Ovary (tissue), 7 donors: ENCODE measurements at regions not wholly inside any gene's neighbourhood (a gene's known extent, or its start where the extent isn't known, plus 50 kb on each side); places are given as distances from the start of the nearest gene placed in this dataset.

Source experiments
- DNase-seq, 5 donors: peaks; one replicate each; pipeline ENCODE4 v3.0.0-alpha.2; 2019 to 2020
- H3K27ac ChIP-seq, 2 donors: fragments of 200-600 bp; one replicate each; pipeline versions ENCODE4 v1.5.1 to v1.8.0; 2019 to 2022
- H3K27me3 ChIP-seq: fragments of 200-600 bp; one replicate; pipeline ENCODE4 v1.8.0; 2022
- H3K36me3 ChIP-seq: fragments of 200-600 bp; sonication (generic); one replicate; pipeline ENCODE4 v1.5.1; 2019
- H3K4me1 ChIP-seq: one replicate; pipeline ENCODE4 v1.8.1; 2013; ENCODE audit warnings: mild to moderate bottlenecking, moderate library complexity; ENCODE audit not compliant: insufficient read depth
- H3K4me3 ChIP-seq: fragments of 200-600 bp; sonication (generic); one replicate; pipeline ENCODE4 v1.5.1; 2017
- H3K9me3 ChIP-seq, 2 donors: fragments of 200-600 bp in 1 of 2; sonication (generic) in 1 of 2; one replicate each; pipeline versions ENCODE4 v1.5.1 to v1.8.1; 2013 to 2019; ENCODE audit warnings: mild to moderate bottlenecking in 1 of 2, moderate library complexity in 1 of 2
- CTCF ChIP-seq, 3 donors: fragments of 450-650 bp in 2 of 3; fragments of 200-600 bp in 1 of 3; IDR thresholded peaks; one replicate each; pipeline versions ENCODE4 v1.5.1 to v1.8.0; 2016 to 2022; ENCODE audit warnings: antibody characterized with exemption in 3 of 3, mild to moderate bottlenecking in 1 of 3
- EP300 ChIP-seq: sonication (generic); formaldehyde crosslinking; IDR thresholded peaks from one replicate; pipeline ENCODE4 v1.6.1; 2017; ENCODE audit warnings: antibody characterized with exemption
- POLR2A ChIP-seq: fragments of 450-650 bp; IDR thresholded peaks from one replicate; pipeline ENCODE4 v1.6.1; 2017; ENCODE audit warnings: antibody characterized with exemption, mild to moderate bottlenecking, moderate library complexity
- WGBS, 3 donors: extraction: QIAGEN DNeasy Blood & Tissue Kit in 1 of 3; methylation state at CpG; one replicate each; pipeline versions ENCODE4 v1.1.5 to v1.1.7; 2013 to 2017; 5-methylcytosine and 5-hydroxymethylcytosine counted together
- intact Hi-C, 4 donors: fragments of 100-400 bp; cut with DNase I; formaldehyde crosslinking; loops; one replicate each; pipeline versions ENCODE4 v1.11.0 to v1.15.1; 2022 to 2023
- donor health status: DM: no; HTN: no; CAD: no; lungs with moderate emphysema.
- donor health status: DM: no; HTN: no; CAD: no.
- donor health status: Bipolar disorder and iron deficiency.
- donor health status: DM: no; HTN: no; CAD: no.
- donor health status: DM: yes; HTN: yes; CAD: no.

- WGBS, 3 donors, result 39 to 58% (median 49%) methylated on average over 1 of the region's 1 CpG
- no peaks in the 10 kb centered on the region for H3K36me3 ChIP-seq
- no peaks in the 10 kb centered on the region for H3K4me1 ChIP-seq
- intact Hi-C loops, result no loop called here
- H3K9me3 ChIP-seq, result no peaks in the 10 kb centered on the region
- no peaks in the 10 kb centered on the region for H3K27me3 ChIP-seq
- TF ChIP-seq CTCF (IDR thresholded peaks at IDR 0.05) (no peak), EP300 (no peak), POLR2A (no peak)
- no peak for DNase-seq
- H3K27ac ChIP-seq, result no peak overlapping the region
- H3K4me3 ChIP-seq, result no peak overlapping the region
These were observed 102.9 kb upstream of the ETAA1 start for GRCh38 chr2:67294218-67294617.

- H3K36me3 ChIP-seq, result no peaks in the 10 kb centered on the region
- TF ChIP-seq POLR2A (no peak), EP300 (no peak)
- no peak overlapping the region for H3K27ac ChIP-seq
- no peaks in the 10 kb centered on the region for H3K9me3 ChIP-seq
- H3K27me3 ChIP-seq, result no peaks in the 10 kb centered on the region
- 49 to 65% (median 54%) methylated on average over 2 of the region's 2 CpGs for WGBS, 3 donors
- DNase-seq, result no peak
- no peaks in the 10 kb centered on the region for H3K4me1 ChIP-seq
- no peak overlapping the region for H3K4me3 ChIP-seq
- intact Hi-C loops, result no loop called here
These were observed 101.7 kb upstream of the ETAA1 start for GRCh38 chr2:67295406-67295805.

- H3K27me3 ChIP-seq, result no peaks in the 10 kb centered on the region
- 65 to 69% (median 66%) methylated on average over 4 of the region's 4 CpGs for WGBS, 3 donors
- no peaks in the 10 kb centered on the region for H3K9me3 ChIP-seq
- H3K27ac ChIP-seq, result no peak overlapping the region
- no peak for DNase-seq
- no peak overlapping the region for H3K4me3 ChIP-seq
- no peaks in the 10 kb centered on the region for H3K4me1 ChIP-seq
- no peaks in the 10 kb centered on the region for H3K36me3 ChIP-seq
- TF ChIP-seq POLR2A (no peak), EP300 (no peak), CTCF (IDR thresholded peaks at IDR 0.05) (no peak)
- intact Hi-C loops, result no loop called here
These were observed 101.3 kb upstream of the ETAA1 start for GRCh38 chr2:67295851-67296250.

GRCh38 chr2:67304300-67304890, 92.7 kb upstream of the ETAA1 start:
- 89 to 92% (median 90%) methylated on average over 6 of the region's 6 CpGs for WGBS, 3 donors
- no peaks in the 10 kb centered on the region for H3K9me3 ChIP-seq
- no peaks in the 10 kb centered on the region for H3K36me3 ChIP-seq
- intact Hi-C loops, result no loop called here
- no peaks in the 10 kb centered on the region for H3K27me3 ChIP-seq
- DNase-seq, result no peak
- no peak overlapping the region for H3K27ac ChIP-seq
- H3K4me3 ChIP-seq, result no peak overlapping the region
- H3K4me1 ChIP-seq, result no peaks in the 10 kb centered on the region
- TF ChIP-seq CTCF (IDR thresholded peaks at IDR 0.05), result no peak
- TF ChIP-seq EP300, result no peak

- Histone ChIP-seq H3K27ac (no peak overlapping the region), H3K9me3 (no peaks in the 10 kb centered on the region), H3K4me1 (no peaks in the 10 kb centered on the region), H3K4me3 (no peak overlapping the region), H3K36me3 (no peaks in the 10 kb centered on the region), H3K27me3 (no peaks in the 10 kb centered on the region)
- TF ChIP-seq CTCF (IDR thresholded peaks at IDR 0.05), result no peak
- TF ChIP-seq POLR2A, result no peak
- no peak for TF ChIP-seq EP300
- DNase-seq, result no peak
- WGBS, 3 donors, result 96 to 98% (median 96%) methylated on average over 1 of the region's 1 CpG
- intact Hi-C loops, result no loop called here
These were observed 87.9 kb upstream of the ETAA1 start for GRCh38 chr2:67309281-67309680.
